Ishikawa (cell line): ENCODE measurements at regions not wholly inside any gene's neighbourhood (a gene's known extent, or its start where the extent isn't known, plus 50 kb on each side); places are given as distances from the start of the nearest gene placed in this dataset.

Source experiments
- CREB1 ChIP-seq: IDR thresholded peaks from 2 replicates; pipeline ENCODE4 v1.6.1; 2012; ENCODE audit warnings: low read depth
- TF ChIP-seq, protein P1 (sequence below): IDR thresholded peaks from 2 replicates; pipeline ENCODE4 v1.6.1; 2012

DNA sequence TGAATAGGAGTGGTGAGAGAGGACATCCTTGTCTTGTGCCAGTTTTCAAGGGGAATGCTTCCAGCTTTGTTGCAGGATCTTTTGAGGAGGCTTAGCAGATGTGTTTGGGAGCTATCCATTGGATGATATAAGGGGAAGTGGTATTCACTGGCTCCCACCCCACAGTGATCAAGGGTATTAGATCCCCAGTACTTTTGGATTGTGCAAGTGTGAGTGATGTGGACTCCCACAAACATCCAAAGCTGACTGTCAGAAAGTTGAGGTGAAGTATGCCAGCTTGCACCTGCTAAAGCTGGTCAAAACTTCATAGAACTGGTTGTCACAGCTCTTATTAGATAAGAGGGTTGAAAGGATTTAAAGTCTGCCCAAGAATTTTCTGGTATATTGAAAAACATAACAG is 110.1 kb upstream of the BTG1 start:
- TF ChIP-seq, protein P1, sequence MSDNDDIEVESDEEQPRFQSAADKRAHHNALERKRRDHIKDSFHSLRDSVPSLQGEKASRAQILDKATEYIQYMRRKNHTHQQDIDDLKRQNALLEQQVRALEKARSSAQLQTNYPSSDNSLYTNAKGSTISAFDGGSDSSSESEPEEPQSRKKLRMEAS: no peak
- no peak for TF ChIP-seq CREB1
